Embryonic facial prominence (tissue), 1 donor: ENCODE measurements at regions not wholly inside any gene's neighbourhood (a gene's known extent, or its start where the extent isn't known, plus 50 kb on each side); places are given as distances from the start of the nearest gene placed in this dataset.

Source experiments
- DNase-seq: peaks from one replicate; pipeline ENCODE4 v3.0.0-alpha.2; 2016; ENCODE audit errors: extremely low spot score

DNA sequence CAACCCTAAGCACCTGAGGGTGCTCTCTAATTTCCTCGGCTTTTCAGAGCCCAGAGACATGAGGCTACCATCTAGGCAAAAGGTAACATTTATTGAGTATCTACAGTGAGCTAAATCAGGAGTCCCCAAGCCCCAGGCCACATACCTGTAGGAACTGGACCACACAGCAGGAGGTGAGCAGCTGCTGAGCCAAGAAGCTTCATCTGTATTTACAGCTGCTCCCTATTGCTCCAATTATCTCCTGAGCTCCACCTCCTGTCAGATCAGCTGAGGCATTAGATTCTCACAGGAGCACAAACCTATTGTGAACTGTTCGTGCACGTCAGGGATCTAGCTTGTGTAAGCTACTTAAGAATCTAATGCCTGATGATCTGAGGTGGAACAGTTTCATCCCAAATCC, 70.2 kb downstream of the RND3 start:
- no peak for DNase-seq

DNA sequence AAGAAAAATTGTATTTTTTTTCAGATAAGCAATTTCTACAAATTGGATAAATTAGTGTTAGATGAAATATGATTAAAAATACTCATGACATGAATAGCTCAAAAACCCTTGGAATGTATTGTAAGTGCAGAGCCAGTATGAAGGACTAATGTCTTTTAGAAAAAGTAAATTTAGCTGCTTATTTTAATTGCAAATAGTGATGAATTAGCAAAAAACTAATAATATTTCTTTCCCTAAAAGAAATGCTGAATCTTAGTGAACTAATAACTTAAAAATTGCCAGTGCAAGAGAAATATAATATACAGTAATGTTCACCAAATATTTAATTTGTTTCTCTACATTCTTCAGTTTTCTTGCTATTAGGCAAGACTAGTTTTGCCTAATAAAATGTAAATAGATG, 72.4 kb downstream of the RND3 start:
- DNase-seq: no peak

DNA sequence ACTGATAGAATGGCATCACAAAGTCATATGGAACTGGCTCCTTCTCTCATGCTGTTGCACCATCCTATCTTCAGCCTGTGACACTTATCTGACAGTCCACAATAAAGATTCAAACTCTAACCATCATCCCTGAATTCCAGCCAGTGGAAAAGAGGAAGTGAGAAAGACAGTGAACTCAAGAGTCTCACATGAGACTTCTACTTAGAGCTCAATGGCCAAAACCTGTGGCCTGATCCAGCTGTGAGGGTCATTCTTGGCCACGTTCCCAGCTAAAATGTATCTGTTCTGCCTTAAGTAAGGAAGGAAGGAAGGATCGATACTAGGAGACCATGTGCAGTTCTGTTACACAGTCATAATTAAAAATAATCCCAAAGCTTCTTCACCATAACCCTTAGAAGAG, 73.6 kb downstream of the RND3 start:
- no peak for DNase-seq

DNA sequence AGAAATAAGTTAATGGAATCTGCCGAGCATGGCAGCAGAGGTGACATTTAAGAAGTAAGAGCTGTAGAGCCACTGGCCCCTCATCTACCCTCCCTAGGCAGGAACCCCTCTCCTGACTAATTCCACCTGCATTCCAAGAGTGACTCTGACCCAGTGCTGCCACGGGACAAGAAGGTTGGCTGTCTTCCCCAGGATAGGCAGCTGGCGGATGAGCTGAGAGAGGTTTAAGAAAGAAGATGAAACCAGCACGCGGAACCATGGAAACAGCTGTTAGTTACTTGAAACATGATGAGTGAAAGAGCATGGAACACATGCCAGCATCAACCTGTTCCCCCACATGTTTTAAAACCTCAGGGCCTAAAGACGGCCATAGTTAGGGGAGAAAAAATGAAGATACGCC, 74.1 kb downstream of the RND3 start:
- DNase-seq: no peak

DNA sequence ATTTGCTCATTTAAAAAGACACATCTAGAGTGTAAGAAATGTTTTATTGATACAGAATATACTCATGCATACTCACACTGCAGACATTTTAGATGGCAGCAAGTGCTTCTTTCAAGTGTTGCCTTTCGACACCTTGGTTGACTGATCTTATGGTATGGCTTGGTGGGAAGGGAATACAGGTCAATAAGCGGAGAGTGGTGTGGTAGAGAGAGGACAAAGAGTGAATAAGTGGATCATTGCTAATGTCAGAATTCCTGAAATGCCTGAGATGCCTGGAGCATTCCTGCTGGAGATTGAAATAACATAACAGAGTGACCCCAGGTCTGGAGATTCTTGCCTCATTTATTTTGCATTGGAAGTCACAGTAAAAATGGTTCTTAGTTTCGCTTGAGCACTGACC, 76.7 kb downstream of the RND3 start:
- DNase-seq: no peak

DNA sequence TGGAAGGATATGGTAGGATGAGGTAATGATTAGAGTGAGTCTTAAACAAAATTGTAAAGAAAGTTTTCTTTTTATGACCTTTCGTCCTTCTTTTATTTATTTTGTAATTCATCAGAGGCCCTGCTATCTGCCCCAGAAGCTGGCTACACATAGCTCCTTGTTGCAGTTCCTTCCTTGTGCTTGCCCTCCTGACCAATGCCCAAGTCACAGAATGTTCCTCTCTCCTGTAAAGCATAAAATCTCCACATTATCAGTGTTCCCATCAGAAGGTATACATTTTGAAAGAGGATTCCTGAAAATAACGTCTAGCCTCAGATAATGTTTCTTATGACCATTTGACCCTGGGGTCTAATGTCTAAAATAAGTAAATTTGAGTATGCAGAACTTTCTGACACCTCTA, 78.3 kb downstream of the RND3 start:
- DNase-seq: no peak

DNA sequence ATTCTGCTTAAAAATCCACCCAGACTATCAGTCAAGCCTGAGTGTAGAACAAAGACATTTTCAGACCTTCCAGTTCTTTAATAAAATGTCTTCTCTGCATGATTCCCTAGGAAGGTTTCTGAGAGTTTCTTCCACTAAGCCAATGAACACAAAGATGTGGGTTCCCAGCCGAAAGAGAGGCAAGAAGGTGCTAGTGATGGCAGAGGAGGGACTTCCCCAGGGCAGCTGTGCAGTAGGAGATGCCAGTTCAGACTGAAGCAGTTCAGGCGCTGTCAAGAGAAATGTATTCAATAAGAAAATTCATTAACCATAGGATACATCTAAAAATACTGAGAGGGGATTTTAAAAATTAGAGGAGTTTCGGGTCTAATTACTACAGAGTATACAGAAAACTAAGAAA, 83.3 kb downstream of the RND3 start:
- DNase-seq: no peak

DNA sequence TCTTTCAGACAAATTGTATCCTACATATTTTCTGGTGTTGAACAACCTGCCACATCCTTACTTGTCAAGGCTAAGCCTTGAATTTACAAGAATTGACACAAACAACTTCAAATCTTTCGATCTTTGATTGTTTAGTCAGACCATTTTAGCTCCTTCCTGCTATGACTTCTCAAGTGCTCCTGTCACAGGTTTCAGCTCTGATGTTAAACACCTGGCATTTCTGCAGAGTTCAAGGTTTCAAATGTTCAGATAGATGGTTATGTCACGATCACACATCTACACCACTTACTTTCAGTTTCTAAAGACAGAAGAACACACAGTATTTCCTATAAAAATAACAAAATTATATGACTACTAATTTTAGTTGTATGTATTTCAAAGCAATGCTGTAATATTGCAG, 84.0 kb downstream of the RND3 start:
- DNase-seq: no peak

DNA sequence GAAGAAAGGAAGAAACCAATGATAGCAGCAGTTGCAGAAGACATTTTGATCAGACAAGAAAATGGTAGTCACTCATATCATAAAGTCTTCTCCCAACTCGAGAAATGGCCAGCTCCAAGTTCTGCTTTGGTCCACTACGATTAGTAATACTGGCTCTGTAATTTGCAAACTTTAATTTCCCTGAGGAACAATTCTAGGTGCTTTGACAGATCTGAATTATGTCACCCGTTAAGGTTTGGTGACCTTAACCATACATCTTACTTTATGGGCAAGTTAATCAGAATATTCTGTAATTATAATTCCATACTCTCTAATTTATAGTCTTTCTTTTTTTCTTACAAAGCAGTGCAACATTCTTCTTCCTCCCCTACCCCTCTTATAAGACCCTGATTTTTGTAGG, 84.5 kb downstream of the RND3 start:
- no peak for DNase-seq

DNA sequence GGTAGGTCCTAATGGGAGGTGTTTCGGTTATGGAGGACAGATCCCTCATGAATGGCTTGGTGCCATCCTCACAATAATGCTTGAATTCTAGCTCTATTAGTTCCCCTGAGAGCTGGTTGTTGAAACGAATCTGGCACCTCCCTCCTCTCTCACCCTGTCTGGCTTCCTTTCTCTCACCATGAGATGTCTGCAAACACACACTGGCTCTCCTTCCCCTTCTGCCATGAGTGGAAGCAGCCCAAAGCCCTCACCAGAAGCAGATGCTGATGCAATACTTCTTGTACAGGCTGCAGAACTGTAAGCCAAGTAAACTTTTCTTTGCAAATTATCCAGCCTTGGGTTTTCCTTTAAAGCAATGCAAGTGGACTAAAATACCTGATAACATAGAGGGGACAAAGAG, 86.6 kb downstream of the RND3 start:
- no peak for DNase-seq

DNA sequence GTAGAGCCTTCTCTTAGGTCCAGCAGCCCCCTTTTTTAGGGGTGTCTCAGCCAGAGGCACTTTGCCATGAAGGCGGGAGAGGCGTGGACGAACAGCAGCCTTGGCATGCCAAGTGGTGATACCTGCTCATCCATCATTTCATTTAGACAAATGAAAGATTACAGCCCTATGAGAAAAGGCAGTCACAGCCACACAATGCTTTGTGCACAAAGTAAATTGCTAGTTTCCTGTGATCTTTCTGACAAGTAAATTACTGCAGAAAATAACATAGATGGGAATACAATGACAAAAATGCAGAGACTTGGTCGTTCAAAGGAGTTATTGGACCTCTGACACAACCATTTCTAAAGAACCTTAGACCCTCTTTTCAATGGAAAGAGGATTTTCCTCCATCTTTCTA, 94.9 kb downstream of the RND3 start:
- DNase-seq: no peak

DNA sequence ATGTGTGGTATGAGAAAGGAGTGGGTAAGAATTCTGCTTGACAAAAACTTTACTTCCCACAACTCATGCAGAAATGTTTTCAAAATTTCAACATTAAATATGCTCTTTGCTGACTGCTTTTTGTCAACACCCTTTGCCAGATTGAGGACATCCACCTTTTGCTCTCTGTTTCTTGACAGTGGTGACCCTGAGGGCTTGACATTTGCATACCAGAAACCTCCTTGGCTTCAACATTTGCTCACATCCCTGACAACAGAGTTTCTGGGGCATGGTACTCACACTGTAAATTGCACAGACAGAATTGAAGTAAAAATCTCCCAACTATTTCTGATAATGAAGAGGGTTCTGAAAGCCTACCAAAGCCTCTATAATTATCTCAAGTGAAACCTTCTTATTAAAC, 95.7 kb downstream of the RND3 start:
- DNase-seq: no peak

DNA sequence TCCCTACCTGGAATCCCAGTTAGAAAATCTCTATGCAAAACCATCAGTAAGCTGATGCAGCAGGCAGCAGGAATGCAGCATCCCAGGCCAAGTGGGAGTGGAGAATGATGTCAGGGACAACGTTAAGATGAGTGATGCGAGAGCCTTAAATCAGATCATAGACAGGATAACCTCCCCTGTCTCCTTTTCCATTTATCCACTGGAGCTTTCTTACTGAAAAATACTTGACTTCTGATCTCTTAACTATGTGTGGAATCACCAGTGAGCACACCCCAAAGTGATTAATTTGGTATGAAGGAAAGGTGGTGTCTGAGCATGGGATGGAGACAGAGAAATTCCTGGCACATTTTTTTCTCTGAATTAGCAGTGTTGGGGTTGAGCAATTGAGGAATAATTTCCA, 98.0 kb downstream of the RND3 start:
- no peak for DNase-seq

DNA sequence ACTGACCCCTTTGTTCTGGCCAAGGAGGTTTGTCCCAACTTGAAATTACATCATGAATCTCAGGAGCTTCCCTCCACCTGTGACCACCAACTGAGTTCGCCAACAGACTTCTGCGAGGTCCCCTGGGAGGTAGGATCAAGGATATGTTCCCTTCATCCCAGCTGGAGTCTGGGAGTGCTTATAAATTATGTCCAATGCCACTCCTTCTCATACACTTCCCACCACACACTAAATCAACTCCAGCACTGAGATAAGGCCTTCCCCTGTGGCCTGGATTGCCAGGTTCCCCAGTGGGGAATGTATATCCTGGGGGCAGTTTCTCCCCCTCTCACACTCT, 99.2 kb downstream of the RND3 start:
- no peak for DNase-seq

DNA sequence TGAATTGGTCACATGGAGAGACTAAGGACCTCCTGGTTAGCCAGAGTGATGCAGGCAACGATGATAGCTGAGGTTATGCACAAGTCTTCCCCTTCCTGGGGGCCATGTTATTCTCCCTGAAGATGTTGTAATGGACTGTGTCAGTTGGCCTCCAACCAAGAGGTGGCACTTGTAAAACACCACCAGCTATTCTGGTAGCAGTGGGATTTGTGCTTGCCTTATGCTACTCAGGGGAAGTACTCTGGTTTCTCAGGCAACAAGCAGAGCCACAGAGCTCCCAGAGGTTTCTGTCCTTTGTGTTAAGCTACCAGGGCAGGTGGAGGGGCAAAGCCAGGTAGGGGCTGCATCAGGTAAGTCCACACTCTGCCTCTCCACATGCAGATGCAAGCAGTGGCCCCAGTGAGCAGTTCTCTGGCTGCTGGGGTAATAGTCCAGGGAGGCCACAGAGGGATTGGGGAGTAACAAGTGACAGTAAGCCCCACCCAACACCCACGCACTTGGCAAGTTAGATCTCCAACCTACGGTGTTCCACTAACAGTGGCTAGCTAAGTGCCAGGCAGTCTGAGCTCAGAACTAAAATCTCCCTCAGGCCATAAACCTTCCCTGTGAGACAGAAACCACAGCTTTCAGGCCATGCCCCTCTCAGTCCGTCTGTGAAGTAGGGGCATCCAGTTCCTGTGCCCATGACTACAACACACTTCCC, 99.7 kb downstream of the RND3 start:
- no peak for DNase-seq

DNA sequence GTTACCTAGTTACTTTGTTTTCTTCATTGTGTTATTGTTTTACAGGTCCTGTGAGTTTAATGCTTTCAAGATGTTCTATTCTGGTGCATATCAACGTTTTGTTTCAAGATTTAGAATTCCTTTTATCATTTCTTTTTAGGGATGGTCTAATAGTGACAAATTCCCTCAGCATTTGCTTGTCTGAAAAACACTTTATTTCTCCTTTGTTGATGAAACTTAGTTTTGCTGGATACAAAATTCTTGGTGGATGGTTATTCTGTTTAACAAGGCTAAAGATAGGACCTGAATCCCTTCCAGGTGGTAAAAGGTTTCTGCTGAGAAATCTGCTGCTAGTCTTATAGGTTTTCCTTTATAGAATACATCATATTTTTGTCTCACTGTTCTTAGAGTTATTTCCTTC, 102.3 kb downstream of the RND3 start:
- no peak for DNase-seq

DNA sequence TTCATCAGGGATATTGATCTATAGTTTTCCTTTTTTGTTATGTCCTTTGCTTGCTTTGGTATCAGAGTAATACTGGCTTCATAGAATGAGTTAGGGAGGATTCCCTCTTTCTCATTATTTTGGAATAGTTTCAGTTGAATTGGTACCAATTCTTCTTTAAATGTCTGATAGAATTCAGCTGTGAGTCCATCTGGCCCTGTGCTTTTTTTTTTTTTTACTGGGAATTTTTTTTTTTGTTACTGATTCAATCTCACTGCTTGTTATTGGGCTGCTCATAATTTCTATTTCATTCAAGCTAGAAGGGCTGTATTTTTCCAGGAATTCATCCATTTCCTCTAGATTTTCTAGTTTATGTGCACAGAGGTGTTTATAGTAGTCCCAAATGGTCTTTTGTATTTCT, 103.9 kb downstream of the RND3 start:
- DNase-seq: no peak

DNA sequence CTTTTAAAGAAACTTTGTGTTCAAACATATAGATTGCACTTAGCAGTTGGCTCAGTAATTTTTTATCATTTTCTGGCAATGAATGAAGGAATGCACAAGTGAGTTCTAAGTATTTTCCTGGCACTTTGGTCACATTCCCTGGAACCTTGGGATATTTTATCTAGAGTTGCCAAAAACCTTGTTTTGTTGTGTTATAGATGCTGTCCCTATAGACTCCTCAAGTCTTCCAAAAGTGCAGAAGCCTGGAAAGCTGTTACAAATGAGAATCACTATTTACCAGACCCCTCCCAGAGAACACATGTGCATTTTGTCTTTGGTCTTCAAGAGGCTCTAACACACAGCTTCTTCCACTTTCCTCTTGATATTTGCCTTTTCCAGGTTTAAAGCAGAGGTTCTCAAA, 108.3 kb downstream of the RND3 start:
- DNase-seq: no peak

DNA sequence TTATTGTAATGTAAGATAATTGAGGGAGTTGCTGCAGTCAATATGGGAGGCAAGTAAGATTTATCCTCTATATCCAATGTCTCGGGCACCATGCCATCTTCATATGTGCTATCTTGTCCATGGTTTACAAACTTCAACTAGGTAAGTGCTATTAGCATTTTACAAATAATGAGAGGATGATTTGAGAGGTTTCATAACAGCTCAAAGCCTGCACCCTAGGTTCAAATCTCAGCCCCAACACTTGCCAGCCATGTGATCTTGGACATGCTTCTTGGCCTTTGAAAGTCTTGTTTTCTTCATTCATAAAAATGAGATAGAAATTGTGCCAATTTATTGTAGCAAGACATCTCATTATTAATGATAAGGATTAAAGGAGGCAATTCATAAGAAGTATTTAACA, 108.8 kb downstream of the RND3 start:
- DNase-seq: no peak

DNA sequence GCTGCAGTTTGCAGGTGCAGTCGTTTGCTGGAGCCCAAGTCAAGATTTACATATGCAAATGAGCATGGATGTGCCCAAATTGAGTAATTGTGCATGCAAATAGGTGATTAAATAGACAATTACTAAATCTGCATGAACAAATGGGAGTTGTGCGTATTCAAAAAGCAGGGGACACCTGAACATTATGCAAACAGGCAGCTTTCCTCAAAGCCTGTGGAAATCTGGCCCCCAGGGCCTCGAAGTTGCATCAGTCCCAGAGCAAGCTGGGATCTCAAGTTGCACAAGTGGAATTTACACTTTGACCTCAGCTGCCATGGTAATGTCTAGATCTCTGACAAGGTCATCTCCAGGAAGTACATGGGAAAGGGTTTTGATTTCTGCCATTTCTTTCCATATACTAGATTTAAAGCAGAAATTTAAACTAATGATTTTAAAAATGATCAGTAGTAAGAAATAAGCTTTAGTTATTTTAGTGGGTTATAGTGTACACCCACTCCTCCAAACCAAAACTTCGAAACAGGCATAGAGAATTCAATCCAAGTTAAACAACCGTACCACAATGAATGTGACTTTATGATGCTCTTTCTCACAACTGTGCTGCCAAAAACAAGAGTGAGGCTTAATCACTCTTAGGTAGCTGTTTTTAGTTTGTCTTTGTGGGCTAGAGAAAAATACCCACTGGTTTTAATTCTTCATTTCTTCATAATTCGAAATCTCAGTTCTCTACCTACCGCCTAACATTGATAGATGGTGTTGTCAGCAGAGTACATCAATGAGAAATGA, 110.7 kb downstream of the RND3 start:
- DNase-seq: no peak

DNA sequence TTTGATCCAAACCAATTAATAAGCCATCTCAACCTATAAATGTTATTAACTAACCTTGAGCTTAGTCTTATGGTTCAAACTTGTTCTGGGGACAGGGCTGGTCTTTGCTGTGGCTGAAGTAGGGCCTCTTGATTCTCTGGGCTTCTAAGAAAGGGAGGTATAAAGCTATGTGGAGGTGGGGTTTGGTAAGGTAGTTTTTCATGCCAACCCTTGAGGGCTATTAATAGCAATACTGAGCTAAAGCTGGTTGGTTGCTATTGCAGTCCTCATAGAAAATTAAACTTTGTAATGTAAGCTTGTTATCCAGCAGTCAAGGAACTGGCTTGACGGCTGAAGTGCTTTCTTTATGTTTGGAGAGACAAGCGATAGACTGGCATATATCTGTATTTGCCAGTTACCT, 112.1 kb downstream of the RND3 start:
- DNase-seq: no peak

DNA sequence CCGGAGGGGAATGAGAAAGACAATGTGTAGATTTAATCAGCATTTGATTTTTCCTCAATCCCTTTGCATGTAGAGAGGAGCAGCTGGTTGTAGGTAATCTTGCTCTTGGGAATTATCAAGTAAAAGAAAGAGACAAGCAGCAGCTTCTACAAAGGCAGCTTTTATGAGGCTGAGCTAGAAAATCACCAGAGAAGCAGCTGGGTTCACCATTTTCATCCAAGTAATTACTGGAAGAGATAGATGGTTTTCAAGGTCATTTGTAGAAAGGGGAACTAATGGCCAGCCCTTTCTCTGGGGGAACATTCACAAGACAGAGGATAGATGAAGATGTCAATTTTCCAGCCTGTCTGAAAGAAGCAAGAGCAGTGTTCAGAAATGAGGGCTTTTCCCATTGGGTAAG, 113.0 kb downstream of the RND3 start:
- no peak for DNase-seq

DNA sequence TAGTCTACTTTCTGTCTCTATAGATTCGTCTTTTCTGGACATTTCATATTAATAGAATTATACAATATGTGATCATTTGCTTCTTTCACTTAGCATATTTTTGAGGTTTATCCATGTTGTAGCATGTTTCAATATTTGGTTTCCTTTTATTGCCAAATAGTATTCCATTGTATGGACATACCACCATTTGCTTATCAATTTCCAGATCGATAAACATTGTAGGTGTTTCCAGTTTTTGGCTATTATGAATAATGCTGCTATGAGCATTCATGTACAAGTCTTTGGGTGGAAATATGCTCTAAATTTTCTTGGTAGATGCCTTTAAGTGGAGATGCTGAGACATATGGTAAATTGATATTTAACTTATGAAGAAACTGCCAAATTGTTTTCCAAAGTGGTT, 114.1 kb downstream of the RND3 start:
- no peak for DNase-seq
